Ishikawa (cell line): ENCODE measurements at regions not wholly inside any gene's neighbourhood (a gene's known extent, or its start where the extent isn't known, plus 50 kb on each side); places are given as distances from the start of the nearest gene placed in this dataset.

Source experiments
- CEBPB ChIP-seq: IDR thresholded peaks from 2 replicates; pipeline ENCODE4 v1.6.1; 2012
- CREB1 ChIP-seq: IDR thresholded peaks from 2 replicates; pipeline ENCODE4 v1.6.1; 2012; ENCODE audit warnings: low read depth
- EGR1 ChIP-seq: IDR thresholded peaks from 2 replicates; pipeline ENCODE4 v1.6.1; 2012
- EP300 ChIP-seq: IDR thresholded peaks from 2 replicates; pipeline ENCODE4 v1.6.1; 2012; ENCODE audit warnings: borderline replicate concordance
- FOXM1 ChIP-seq: IDR thresholded peaks from 2 replicates; pipeline ENCODE4 v1.6.1; 2012; ENCODE audit warnings: low read depth, borderline replicate concordance
- MAX ChIP-seq: IDR thresholded peaks from 2 replicates; pipeline ENCODE4 v1.6.1; 2012
- NFIC ChIP-seq: IDR thresholded peaks from 2 replicates; pipeline ENCODE4 v1.6.1; 2012
- RAD21 ChIP-seq: IDR thresholded peaks from 2 replicates; pipeline ENCODE4 v1.6.1; 2012; ENCODE audit warnings: low read depth
- REST ChIP-seq: IDR thresholded peaks from 2 replicates; pipeline ENCODE4 v1.6.1; 2012; ENCODE audit warnings: low read depth, mild to moderate bottlenecking
- TAF1 ChIP-seq: IDR thresholded peaks from 2 replicates; pipeline ENCODE4 v1.6.1; 2012; ENCODE audit warnings: low read depth, mild to moderate bottlenecking
- TCF12 ChIP-seq: IDR thresholded peaks from 2 replicates; pipeline ENCODE4 v1.6.1; 2012; ENCODE audit warnings: low read depth
- TEAD4 ChIP-seq: IDR thresholded peaks from 2 replicates; pipeline ENCODE4 v1.6.1; 2012
- USF1 ChIP-seq: IDR thresholded peaks from 2 replicates; pipeline ENCODE4 v1.6.1; 2012
- YY1 ChIP-seq: IDR thresholded peaks from 2 replicates; pipeline ENCODE4 v1.6.1; 2012; ENCODE audit warnings: low read depth
- ZBTB7A ChIP-seq: IDR thresholded peaks from 2 replicates; pipeline ENCODE4 v1.6.1; 2012; ENCODE audit warnings: low read depth

GRCh38 chr20:60407011-60407771 is 449.0 kb downstream of the CDH26 start:
- TF ChIP-seq USF1 = no peak
- TF ChIP-seq TAF1 = no peak
- TF ChIP-seq REST = no peak
- no peak for TF ChIP-seq NFIC
- TF ChIP-seq TCF12 = no peak
- TF ChIP-seq CREB1 = no peak
- no peak for TF ChIP-seq YY1
- no peak for TF ChIP-seq ZBTB7A

- TF ChIP-seq FOXM1 = no peak
- TF ChIP-seq CEBPB = no peak
- no peak for TF ChIP-seq YY1
- no peak for TF ChIP-seq TAF1
- no peak for TF ChIP-seq TCF12
- no peak for TF ChIP-seq NFIC
- no peak for TF ChIP-seq TEAD4
- no peak for TF ChIP-seq CREB1
These were observed 449.7 kb downstream of the CDH26 start for GRCh38 chr20:60407938-60408337.

GRCh38 chr20:60408435-60408834 is 450.2 kb downstream of the CDH26 start:
- no peak for TF ChIP-seq EGR1
- TF ChIP-seq TEAD4 = no peak
- no peak for TF ChIP-seq MAX
- TF ChIP-seq USF1 = no peak
- no peak for TF ChIP-seq ZBTB7A
- no peak for TF ChIP-seq FOXM1

GRCh38 chr20:60410618-60411264 is 452.5 kb downstream of the CDH26 start:
- TF ChIP-seq TAF1 (no peak), ZBTB7A (no peak), CEBPB (no peak), REST (no peak), TEAD4 (no peak), EP300 (no peak), YY1 (no peak), USF1 (no peak), TCF12 (no peak), MAX (no peak), EGR1 (no peak), RAD21 (no peak), NFIC (no peak), CREB1 (no peak), FOXM1 (no peak)

- no peak for TF ChIP-seq EP300
- TF ChIP-seq FOXM1 = no peak
- TF ChIP-seq MAX = no peak
- TF ChIP-seq EGR1 = no peak
- TF ChIP-seq TEAD4 = no peak
- TF ChIP-seq TCF12 = no peak
- TF ChIP-seq REST = no peak
- TF ChIP-seq ZBTB7A = no peak
- no peak for TF ChIP-seq CEBPB
- no peak for TF ChIP-seq RAD21
- TF ChIP-seq USF1 = no peak
- TF ChIP-seq TAF1 = no peak
These were observed 453.6 kb downstream of the CDH26 start for GRCh38 chr20:60411813-60412212.
